Psoas muscle (tissue), 7 donors: ENCODE measurements at regions not wholly inside any gene's neighbourhood (a gene's known extent, or its start where the extent isn't known, plus 50 kb on each side); places are given as distances from the start of the nearest gene placed in this dataset.

Source experiments
- ATAC-seq, 4 donors: fragments of 200-7000 bp; cut with Tn5 transposase; one replicate each; pipeline ENCODE4 v1.9.1; 2020; ENCODE audit warnings: moderate library complexity in 3 of 4, mild to moderate bottlenecking in 2 of 4
- DNase-seq, 2 donors: peaks; one replicate each; pipeline ENCODE4 v3.0.0-alpha.2; 2020
- H3K27ac ChIP-seq: fragments of 200-600 bp; one replicate; pipeline ENCODE4 v1.8.0; 2022
- H3K27me3 ChIP-seq, 3 donors: fragments of 200-600 bp in 1 of 3; one replicate each; pipeline versions ENCODE4 v1.6.1 to v1.8.0; 2013 to 2022; ENCODE audit warnings: low read length in 2 of 3, mild to moderate bottlenecking in 2 of 3, moderate library complexity in 1 of 3; ENCODE audit not compliant: insufficient read depth in 3 of 3
- H3K36me3 ChIP-seq, 2 donors: fragments of 200-600 bp in 1 of 2; one replicate each; pipeline versions ENCODE4 v1.6.1 to v1.8.0; 2013 to 2022; ENCODE audit warnings: low read depth in 1 of 2, mild to moderate bottlenecking in 1 of 2, moderate library complexity in 1 of 2; ENCODE audit not compliant: insufficient read depth in 1 of 2
- H3K4me1 ChIP-seq: fragments of 200-600 bp; one replicate; pipeline ENCODE4 v1.8.0; 2022
- H3K4me3 ChIP-seq: fragments of 200-600 bp; one replicate; pipeline ENCODE4 v1.8.0; 2022; ENCODE audit warnings: mild to moderate bottlenecking
- H3K9me3 ChIP-seq: fragments of 200-600 bp; one replicate; pipeline ENCODE4 v1.8.0; 2022
- CTCF ChIP-seq: fragments of 200-600 bp; IDR thresholded peaks from one replicate; pipeline ENCODE4 v1.8.0; 2022; ENCODE audit warnings: antibody characterized with exemption
- WGBS, 3 donors: extraction: QIAGEN DNeasy Blood & Tissue Kit; methylation state at CpG; one replicate each; pipeline versions ENCODE4 v1.1.6 to v1.1.7; 2013; 5-methylcytosine and 5-hydroxymethylcytosine counted together
- intact Hi-C, 2 donors: fragments of 100-400 bp; cut with DNase I; formaldehyde crosslinking; loops; one replicate each; pipeline versions ENCODE4 v1.11.0 to v1.14.2; 2022
- donor health status: healthy with polysubstance abuse.
- donor health status: DM: no; HTN: no; CAD: no; lungs with moderate emphysema.
- donor health status: Bipolar disorder and iron deficiency.
- donor health status: healthy.
- donor health status: DM: yes; HTN: yes; CAD: no.
- donor health status: DM: no; HTN: no; CAD: no.
- donor health status: DM: yes; HTN: yes; CAD: no.

GRCh38 chr4:81954271-81954670, 419.5 kb downstream of the HNRNPD start:
- H3K27ac ChIP-seq: no peak overlapping the region
- no peaks in the 10 kb centered on the region for H3K9me3 ChIP-seq
- 56 to 70% (median 66%) methylated on average over 3 of the region's 3 CpGs for WGBS, 3 donors
- H3K27me3 ChIP-seq: no peaks in the 10 kb centered on the region
- intact Hi-C loops: no loop called here
- ATAC-seq: no peak
- TF ChIP-seq CTCF: no peak
- DNase-seq: no peak
- no peak overlapping the region for H3K4me3 ChIP-seq
- H3K4me1 ChIP-seq: no peaks in the 10 kb centered on the region
- no peaks in the 10 kb centered on the region for H3K36me3 ChIP-seq

- Histone ChIP-seq H3K9me3 (no peaks in the 10 kb centered on the region), H3K36me3 (no peaks in the 10 kb centered on the region), H3K27me3 (no peaks in the 10 kb centered on the region), H3K4me3 (no peak overlapping the region), H3K4me1 (no peaks in the 10 kb centered on the region), H3K27ac (no peak overlapping the region)
- intact Hi-C loops: no loop called here
- 86 to 95% (median 94%) methylated on average over 3 of the region's 3 CpGs for WGBS, 3 donors
- ATAC-seq (no peak), DNase-seq (no peak)
- no peak for TF ChIP-seq CTCF
Observed at GRCh38 chr4:81951891-81952455, 421.8 kb downstream of the HNRNPD start.

GRCh38 chr4:81946996-81947395, 426.8 kb downstream of the HNRNPD start:
- ATAC-seq: no peak
- H3K9me3 ChIP-seq: no peaks in the 10 kb centered on the region
- H3K36me3 ChIP-seq: no peaks in the 10 kb centered on the region
- H3K4me3 ChIP-seq: no peak overlapping the region
- no peak overlapping the region for H3K27ac ChIP-seq
- no peaks in the 10 kb centered on the region for H3K27me3 ChIP-seq
- 17 to 24% (median 19%) methylated on average over 4 of the region's 4 CpGs for WGBS, 3 donors
- TF ChIP-seq CTCF: no peak
- H3K4me1 ChIP-seq: no peaks in the 10 kb centered on the region
- intact Hi-C loops: no loop called here
- no peak for DNase-seq

GRCh38 chr4:81930506-81931238, 443.1 kb downstream of the HNRNPD start:
- Histone ChIP-seq H3K27ac (no peak overlapping the region), H3K4me3 (no peak overlapping the region), H3K27me3 (no peaks in the 10 kb centered on the region), H3K9me3 (no peaks in the 10 kb centered on the region), H3K4me1 (no peaks in the 10 kb centered on the region), H3K36me3 (no peaks in the 10 kb centered on the region)
- ATAC-seq: no peak
- intact Hi-C loops: no loop called here
- 87 to 97% (median 91%) methylated on average over 3 of the region's 3 CpGs for WGBS, 3 donors
- no peak for DNase-seq
- TF ChIP-seq CTCF: no peak

- DNase-seq: no peak
- ATAC-seq: no peak
- Histone ChIP-seq H3K36me3 (no peaks in the 10 kb centered on the region), H3K4me1 (peaks cover 14% of the 10 kb centered on the region), H3K4me3 (no peak overlapping the region), H3K9me3 (no peaks in the 10 kb centered on the region), H3K27me3 (no peaks in the 10 kb centered on the region), H3K27ac (no peak overlapping the region)
- intact Hi-C loops: no loop called here
- no peak for TF ChIP-seq CTCF
- 29 to 46% (median 29%) methylated on average over 2 of the region's 2 CpGs for WGBS, 3 donors
Observed at GRCh38 chr4:81923140-81923539, 450.7 kb downstream of the HNRNPD start.
